GM23248 (cell line): ENCODE measurements at regions not wholly inside any gene's neighbourhood (a gene's known extent, or its start where the extent isn't known, plus 50 kb on each side); places are given as distances from the start of the nearest gene placed in this dataset.

Source experiments
- EZH2 ChIP-seq: fragments of 200-600 bp; sonication (generic); IDR thresholded peaks from 2 replicates; pipeline ENCODE4 v1.6.1; 2018; ENCODE audit warnings: antibody characterized with exemption, mild to moderate bottlenecking; ENCODE audit not compliant: insufficient read depth, poor library complexity, severe bottlenecking
- EZH2phosphoT487 ChIP-seq: fragments of 200-600 bp; sonication (generic); IDR thresholded peaks from 2 replicates; pipeline ENCODE4 v1.6.1; 2018; ENCODE audit warnings: antibody characterized with exemption, moderate library complexity, mild to moderate bottlenecking, low read depth; ENCODE audit not compliant: insufficient read depth

DNA sequence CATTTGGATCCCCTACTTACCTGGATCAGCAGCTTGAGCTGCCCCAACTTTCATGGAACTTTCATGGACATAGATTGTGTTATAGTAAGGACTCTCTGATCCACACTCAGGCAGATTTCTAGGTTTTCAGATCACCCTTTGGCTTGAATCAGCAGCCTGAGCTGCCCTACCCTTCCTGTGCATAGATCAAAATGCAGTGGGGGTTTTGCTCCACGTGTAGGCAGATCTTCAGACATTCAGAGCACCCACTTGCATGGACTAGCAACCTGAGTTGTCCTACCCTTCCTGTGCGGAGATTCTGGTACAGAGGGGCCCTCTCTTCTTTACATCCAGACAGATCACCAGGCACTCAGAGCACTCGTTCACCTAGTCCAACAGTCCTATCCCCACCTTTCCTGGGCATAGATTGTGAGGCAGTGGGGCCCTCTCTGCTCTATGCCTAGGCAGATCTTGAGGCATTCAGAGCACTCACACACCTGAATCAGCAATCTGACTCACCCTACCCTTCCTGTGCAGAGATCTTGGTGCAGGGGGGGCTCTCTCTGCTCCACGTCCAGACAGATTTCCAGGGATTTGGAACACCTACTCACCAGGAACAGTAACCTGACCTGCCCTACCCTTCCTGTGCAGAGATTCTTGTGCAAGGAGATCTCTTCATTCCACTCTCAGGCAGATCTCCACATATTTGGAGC is 705.2 kb upstream of the NRSN1 start:
- TF ChIP-seq EZH2 (no peak), EZH2phosphoT487 (no peak)
